ENCODE measurements at regions not wholly inside any gene's neighbourhood (a gene's known extent, or its start where the extent isn't known, plus 50 kb on each side); places are given as distances from the start of the nearest gene placed in this dataset.
"Not testable (repeated sequence)": the region's sequence is repeated elsewhere in the genome, so short reads cannot be mapped to it uniquely, and the experiment has no call there.

DNA sequence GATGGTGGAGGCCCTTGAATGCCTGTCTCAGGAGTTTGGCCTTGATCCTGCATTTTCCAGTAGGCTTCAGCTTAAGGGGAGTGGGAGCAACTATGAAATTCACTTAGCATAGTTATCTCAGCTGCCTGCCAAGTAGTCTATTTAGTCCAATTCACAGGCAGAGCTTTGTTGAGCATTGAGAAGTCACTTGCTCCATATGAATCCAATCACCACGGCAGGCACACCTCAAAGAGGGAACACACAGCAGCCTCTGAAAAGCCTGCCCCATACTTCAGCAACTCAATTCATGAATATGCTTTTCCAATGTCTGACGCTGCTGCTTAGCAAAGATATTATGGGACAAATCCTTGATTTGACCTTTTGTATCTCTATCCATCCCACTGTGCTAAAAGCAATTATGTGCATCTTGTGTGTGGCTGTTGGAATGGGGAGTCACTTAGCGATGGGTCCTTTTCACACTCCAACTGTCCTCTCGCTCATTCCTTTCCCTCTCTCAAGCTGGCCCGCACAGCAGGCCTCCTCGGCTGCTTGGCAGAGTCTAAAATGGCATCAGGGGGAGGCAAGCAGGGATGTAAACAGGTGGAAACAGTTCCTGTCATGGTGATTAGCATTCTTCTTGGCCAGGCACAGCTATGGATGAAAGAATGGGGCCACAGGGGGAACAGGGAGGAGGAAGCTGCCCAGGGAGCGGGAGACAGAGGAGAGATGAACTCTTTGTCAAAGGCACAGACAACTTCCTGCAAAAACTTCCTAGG lies 56.0 kb upstream of the LRPPRC start:
- Histone ChIP-seq H3K4me3 (ENCODE audit: low read length) (no peak overlapping the region), H3K27me3 (ENCODE audit: insufficient read depth, low read length) (no peaks in the 10 kb centered on the region), H3K9me3 (ENCODE audit: low read depth, low read length) (no peaks in the 10 kb centered on the region), H3K4me1 (ENCODE audit: insufficient read depth, low read length) (no peaks in the 10 kb centered on the region)

DNA sequence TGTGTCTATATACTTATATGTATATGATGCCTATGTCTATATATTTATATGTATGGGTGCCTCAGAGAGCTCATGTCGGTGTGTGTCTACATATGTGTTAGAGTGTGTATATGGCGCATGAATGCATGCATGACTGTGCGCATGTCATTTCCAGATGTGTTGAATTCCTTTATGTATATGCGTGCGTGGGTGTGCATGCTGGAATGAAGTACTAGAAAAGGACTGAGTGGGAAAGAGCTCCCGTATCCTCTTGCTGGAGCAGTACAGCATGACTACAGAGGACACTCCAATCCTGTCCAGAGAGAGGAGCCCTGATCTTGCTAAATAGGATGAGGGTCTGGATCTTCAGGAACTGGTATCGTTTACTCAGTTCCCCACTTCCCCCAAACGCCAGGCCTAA lies 56.8 kb upstream of the LRPPRC start:
- no peaks in the 10 kb centered on the region for H3K9me3 ChIP-seq (ENCODE audit: low read depth, low read length)
- H3K27me3 ChIP-seq (ENCODE audit: insufficient read depth, low read length) = no peaks in the 10 kb centered on the region
- H3K4me3 ChIP-seq (ENCODE audit: low read length) = no peak overlapping the region
- H3K4me1 ChIP-seq (ENCODE audit: insufficient read depth, low read length) = no peaks in the 10 kb centered on the region

DNA sequence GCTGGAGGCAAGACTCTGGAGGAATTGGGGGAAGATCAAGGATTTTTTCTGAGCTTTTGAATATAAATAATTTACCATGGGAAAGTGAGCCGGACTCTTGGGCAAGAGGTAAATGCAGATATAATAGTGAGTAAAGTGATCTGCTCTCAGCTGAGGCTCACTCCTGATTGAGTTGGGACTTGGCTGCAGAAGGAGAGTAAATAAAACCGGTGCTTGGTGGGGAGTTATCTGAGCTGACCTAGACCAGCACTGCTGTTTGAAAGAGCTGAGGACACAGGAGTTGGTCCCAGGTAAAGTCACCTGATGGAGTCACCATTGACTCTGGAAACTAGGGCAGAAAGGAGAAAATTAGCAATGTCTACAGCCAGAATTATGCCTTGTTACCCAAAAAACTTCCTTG lies 57.3 kb upstream of the LRPPRC start:
- Histone ChIP-seq H3K27me3 (ENCODE audit: insufficient read depth, low read length) (no peaks in the 10 kb centered on the region), H3K9me3 (ENCODE audit: low read depth, low read length) (no peaks in the 10 kb centered on the region), H3K4me1 (ENCODE audit: insufficient read depth, low read length) (no peaks in the 10 kb centered on the region), H3K4me3 (ENCODE audit: low read length) (no peak overlapping the region)

DNA sequence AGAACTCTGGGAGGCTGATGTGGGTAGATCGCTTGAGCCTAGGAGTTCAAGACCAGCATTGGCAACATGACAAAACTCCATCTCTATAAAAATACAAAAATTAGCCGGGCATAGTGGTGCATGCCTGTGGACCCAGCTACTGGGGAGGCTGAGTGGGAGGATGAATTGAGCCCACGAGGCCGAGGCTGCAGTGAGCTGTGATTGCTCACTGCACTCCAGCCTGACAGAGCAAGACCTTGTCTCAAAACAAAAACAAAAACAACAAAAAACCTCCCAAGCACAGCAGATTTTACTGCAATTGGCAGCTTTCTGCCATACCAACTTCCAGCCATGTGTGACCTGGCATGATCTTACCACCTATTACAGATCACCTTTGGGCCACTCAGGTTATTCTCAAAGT lies 57.7 kb upstream of the LRPPRC start:
- H3K27me3 ChIP-seq (ENCODE audit: insufficient read depth, low read length) = no peaks in the 10 kb centered on the region
- no peaks in the 10 kb centered on the region for H3K4me1 ChIP-seq (ENCODE audit: insufficient read depth, low read length)
- H3K4me3 ChIP-seq (ENCODE audit: low read length) = no peak overlapping the region
- H3K9me3 ChIP-seq (ENCODE audit: low read depth, low read length) = no peaks in the 10 kb centered on the region

- H3K4me1 ChIP-seq (ENCODE audit: insufficient read depth, low read length) = no peaks in the 10 kb centered on the region
These were observed 59.4 kb upstream of the LRPPRC start for GRCh38 chr2:44055229-44055628.

DNA sequence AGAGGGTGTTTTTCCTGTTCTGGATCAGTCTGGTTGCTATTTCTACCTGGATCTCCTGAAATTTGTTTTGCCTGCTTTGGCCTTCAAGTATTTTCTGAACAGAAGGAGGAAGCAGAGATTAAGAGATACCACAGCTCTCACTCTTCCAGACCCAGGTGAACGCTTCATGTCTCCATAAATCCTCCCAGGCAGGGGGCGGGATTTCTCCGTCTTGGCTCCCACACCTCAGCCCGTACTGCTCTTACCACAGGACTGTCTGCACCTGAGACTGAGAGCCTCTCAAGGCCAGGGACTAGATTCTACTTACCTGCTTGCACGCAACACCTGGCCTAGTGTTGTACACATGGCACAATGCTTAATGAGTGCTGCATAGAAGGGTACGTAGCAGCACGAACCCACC lies 59.9 kb upstream of the LRPPRC start:
- Histone ChIP-seq H3K4me1 (ENCODE audit: insufficient read depth, low read length) (no peaks in the 10 kb centered on the region), H3K4me3 (ENCODE audit: low read length) (no peak overlapping the region), H3K9me3 (ENCODE audit: low read depth, low read length) (no peaks in the 10 kb centered on the region), H3K27me3 (ENCODE audit: insufficient read depth, low read length) (no peaks in the 10 kb centered on the region)

More at GRCh38 chr2:44055229-44055628, 59.4 kb upstream of the LRPPRC start:
- H3K9me3 ChIP-seq (ENCODE audit: low read depth, low read length) = no peaks in the 10 kb centered on the region
- H3K4me3 ChIP-seq (ENCODE audit: low read length) = no peak overlapping the region
- H3K27me3 ChIP-seq (ENCODE audit: insufficient read depth, low read length) = no peaks in the 10 kb centered on the region

DNA sequence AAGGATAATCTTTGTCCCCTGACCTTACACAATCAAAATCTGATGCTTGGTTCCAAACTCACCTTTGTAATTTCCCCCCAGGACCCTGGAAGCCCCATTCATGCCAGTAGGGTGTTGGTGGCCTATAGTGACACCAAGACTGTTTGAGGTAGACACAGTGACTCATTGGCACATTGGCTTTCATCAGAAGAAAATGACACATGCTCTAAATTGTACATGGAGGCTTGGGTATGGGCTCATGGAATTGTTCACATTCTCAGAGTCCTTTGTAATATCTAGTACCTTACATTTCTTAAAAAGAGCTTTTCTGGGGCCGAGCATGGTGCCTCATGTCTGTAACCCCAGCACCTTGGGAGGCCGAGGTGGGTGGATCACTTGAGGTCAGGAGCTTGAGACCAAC lies 61.2 kb upstream of the LRPPRC start:
- no peak overlapping the region for H3K4me3 ChIP-seq (ENCODE audit: low read length)
- no peaks in the 10 kb centered on the region for H3K4me1 ChIP-seq (ENCODE audit: insufficient read depth, low read length)
- H3K9me3 ChIP-seq (ENCODE audit: low read depth, low read length) = no peaks in the 10 kb centered on the region
- no peaks in the 10 kb centered on the region for H3K27me3 ChIP-seq (ENCODE audit: insufficient read depth, low read length)

GRCh38 chr2:44060286-44060685 lies 64.5 kb upstream of the LRPPRC start:
- H3K27me3 ChIP-seq (ENCODE audit: insufficient read depth, low read length); H3K9me3 ChIP-seq (ENCODE audit: low read depth, low read length); H3K4me3 ChIP-seq (ENCODE audit: low read length); H3K4me1 ChIP-seq (ENCODE audit: insufficient read depth, low read length): not testable (repeated sequence)

GRCh38 chr2:44060990-44061389 lies 65.2 kb upstream of the LRPPRC start:
- H3K4me3 ChIP-seq (ENCODE audit: low read length) = no peak overlapping the region
- H3K9me3 ChIP-seq (ENCODE audit: low read depth, low read length) = no peaks in the 10 kb centered on the region
- H3K27me3 ChIP-seq (ENCODE audit: insufficient read depth, low read length) = no peaks in the 10 kb centered on the region
- no peaks in the 10 kb centered on the region for H3K4me1 ChIP-seq (ENCODE audit: insufficient read depth, low read length)

DNA sequence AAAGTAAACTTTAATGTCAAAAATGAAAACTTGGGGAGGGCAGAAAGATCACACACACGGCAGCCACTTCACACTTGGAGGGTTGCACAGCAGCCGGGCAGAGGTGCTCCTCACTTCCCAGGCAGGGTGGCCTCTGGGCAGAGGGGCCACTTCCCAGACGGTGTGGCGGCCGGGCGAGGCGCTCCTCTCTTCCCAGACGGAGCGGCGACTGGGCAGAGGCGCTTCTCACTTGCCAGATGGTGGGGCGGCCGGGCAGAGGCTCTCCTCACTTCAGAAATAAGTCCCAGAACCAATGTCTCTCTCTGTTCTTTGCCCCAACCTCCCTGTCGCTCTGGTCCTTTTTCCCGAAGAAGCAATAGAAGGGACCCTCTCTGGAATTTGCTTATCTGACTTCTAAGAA lies 65.7 kb upstream of the LRPPRC start:
- H3K27me3 ChIP-seq (ENCODE audit: insufficient read depth, low read length) = no peaks in the 10 kb centered on the region
- H3K9me3 ChIP-seq (ENCODE audit: low read depth, low read length) = no peaks in the 10 kb centered on the region
- no peaks in the 10 kb centered on the region for H3K4me1 ChIP-seq (ENCODE audit: insufficient read depth, low read length)
- no peak overlapping the region for H3K4me3 ChIP-seq (ENCODE audit: low read length)

GRCh38 chr2:44061876-44062275 lies 66.1 kb upstream of the LRPPRC start:
- no peaks in the 10 kb centered on the region for H3K4me1 ChIP-seq (ENCODE audit: insufficient read depth, low read length)
- H3K4me3 ChIP-seq (ENCODE audit: low read length) = no peak overlapping the region
- no peaks in the 10 kb centered on the region for H3K27me3 ChIP-seq (ENCODE audit: insufficient read depth, low read length)
- no peaks in the 10 kb centered on the region for H3K9me3 ChIP-seq (ENCODE audit: low read depth, low read length)

DNA sequence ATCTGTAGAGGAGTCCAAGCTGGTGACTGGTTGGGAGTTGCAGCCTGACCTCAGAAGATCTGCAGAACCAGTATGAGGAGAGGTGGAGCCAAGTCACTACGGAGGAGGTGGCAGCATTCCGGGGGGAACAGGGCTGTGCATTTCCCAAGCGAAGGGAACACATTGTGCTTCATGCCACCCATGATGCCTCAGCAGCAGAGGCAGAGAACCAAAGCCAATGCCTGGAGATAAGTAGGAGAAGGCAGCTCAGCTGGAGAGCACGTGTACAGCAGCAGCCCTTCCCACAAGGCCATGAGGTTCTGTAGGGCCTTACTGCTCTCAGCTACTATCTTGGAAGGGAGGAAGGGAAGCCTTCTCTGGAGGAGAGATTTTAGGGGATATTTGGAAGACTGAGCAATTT lies 67.2 kb upstream of the LRPPRC start:
- no peaks in the 10 kb centered on the region for H3K4me1 ChIP-seq (ENCODE audit: insufficient read depth, low read length)
- H3K9me3 ChIP-seq (ENCODE audit: low read depth, low read length) = no peaks in the 10 kb centered on the region

GRCh38 chr2:44064281-44064680 lies 68.5 kb upstream of the LRPPRC start:
- not testable (repeated sequence) for H3K4me1 ChIP-seq (ENCODE audit: insufficient read depth, low read length); H3K9me3 ChIP-seq (ENCODE audit: low read depth, low read length); H3K4me3 ChIP-seq (ENCODE audit: low read length); H3K27me3 ChIP-seq (ENCODE audit: insufficient read depth, low read length)

More for the DNA sequence above, 67.2 kb upstream of the LRPPRC start:
- Histone ChIP-seq H3K27me3 (ENCODE audit: insufficient read depth, low read length) (no peaks in the 10 kb centered on the region), H3K4me3 (ENCODE audit: low read length) (no peak overlapping the region)

- H3K9me3 ChIP-seq (ENCODE audit: low read depth, low read length); H3K27me3 ChIP-seq (ENCODE audit: insufficient read depth, low read length); H3K4me1 ChIP-seq (ENCODE audit: insufficient read depth, low read length); H3K4me3 ChIP-seq (ENCODE audit: low read length): not testable (repeated sequence)
These were observed 71.4 kb upstream of the LRPPRC start for GRCh38 chr2:44067012-44067790.

GRCh38 chr2:44067791-44068181 lies 72.0 kb upstream of the LRPPRC start:
- H3K4me3 ChIP-seq (ENCODE audit: low read length); H3K9me3 ChIP-seq (ENCODE audit: low read depth, low read length); H3K27me3 ChIP-seq (ENCODE audit: insufficient read depth, low read length); H3K4me1 ChIP-seq (ENCODE audit: insufficient read depth, low read length): not testable (repeated sequence)
